Urinary bladder (tissue), 3 donors: ENCODE measurements at regions not wholly inside any gene's neighbourhood (a gene's known extent, or its start where the extent isn't known, plus 50 kb on each side); places are given as distances from the start of the nearest gene placed in this dataset.
"Not testable (repeated sequence)": the region's sequence is repeated elsewhere in the genome, so short reads cannot be mapped to it uniquely, and the experiment has no call there.

Source experiments
- DNase-seq: peaks from one replicate; pipeline ENCODE4 v3.0.0-alpha.2; 2015; ENCODE audit errors: extremely low spot score
- H3K27ac ChIP-seq: one replicate; pipeline ENCODE4 v1.5.1; 2013; ENCODE audit warnings: low read depth, mild to moderate bottlenecking, moderate library complexity
- H3K36me3 ChIP-seq: one replicate; pipeline ENCODE4 v1.6.1; 2013; ENCODE audit warnings: mild to moderate bottlenecking, moderate library complexity; ENCODE audit not compliant: insufficient read depth
- H3K4me1 ChIP-seq: one replicate; pipeline ENCODE4 v1.6.1; 2013; ENCODE audit warnings: mild to moderate bottlenecking, moderate library complexity; ENCODE audit not compliant: insufficient read depth
- H3K4me3 ChIP-seq: one replicate; pipeline ENCODE4 v1.5.1; 2013; ENCODE audit warnings: low read depth, low read length
- WGBS: extraction: QIAGEN DNeasy Blood & Tissue Kit; methylation state at CpG from one replicate; pipeline ENCODE4 v1.1.7; 2013; 5-methylcytosine and 5-hydroxymethylcytosine counted together
- donor health status: healthy with polysubstance abuse.
- donor health status: healthy.

GRCh38 chr9:115690786-115691496 is 462.6 kb upstream of the PAPPA start:
- no peak overlapping the region for H3K4me3 ChIP-seq
- no peaks in the 10 kb centered on the region for H3K36me3 ChIP-seq
- 72% methylated on average over 5 of the region's 5 CpGs for WGBS
- H3K27ac ChIP-seq = no peak overlapping the region
- H3K4me1 ChIP-seq = no peaks in the 10 kb centered on the region
- DNase-seq = no peak

- H3K4me3 ChIP-seq = no peak overlapping the region
- H3K36me3 ChIP-seq = no peaks in the 10 kb centered on the region
- WGBS = 87% methylated on average over 3 of the region's 3 CpGs
- H3K4me1 ChIP-seq = no peaks in the 10 kb centered on the region
- H3K27ac ChIP-seq = no peak overlapping the region
- no peak for DNase-seq
These were observed 461.9 kb upstream of the PAPPA start for GRCh38 chr9:115691693-115692092.

DNA sequence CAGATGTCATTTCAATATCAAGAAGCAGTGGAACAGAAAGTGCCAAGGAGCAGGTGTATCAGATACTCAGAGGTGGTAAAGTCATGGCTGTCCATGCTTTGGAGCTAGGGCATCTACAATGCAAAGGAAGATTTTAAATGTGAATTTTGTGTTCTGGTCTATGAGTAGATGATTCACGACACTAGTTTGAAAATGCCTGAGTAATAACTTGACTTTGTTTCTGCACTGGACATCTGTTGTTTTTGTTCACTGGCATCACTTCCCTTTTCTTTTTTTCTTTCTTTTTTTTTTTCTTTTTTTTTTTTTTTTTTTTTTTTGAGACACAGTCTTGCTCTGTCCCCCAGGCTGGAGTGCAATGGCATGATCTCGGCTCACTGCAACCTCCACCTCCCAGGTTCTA is 460.7 kb upstream of the PAPPA start:
- not testable (repeated sequence) for DNase-seq

GRCh38 chr9:115694014-115694413 is 459.6 kb upstream of the PAPPA start:
- Histone ChIP-seq H3K4me1 (no peaks in the 10 kb centered on the region), H3K36me3 (no peaks in the 10 kb centered on the region), H3K4me3 (no peak overlapping the region), H3K27ac (no peak overlapping the region)
- 41% methylated on average over 2 of the region's 2 CpGs for WGBS
- DNase-seq = no peak

More for the DNA sequence above, 460.7 kb upstream of the PAPPA start:
- not testable (repeated sequence) for H3K36me3 ChIP-seq, H3K4me3 ChIP-seq, H3K4me1 ChIP-seq, H3K27ac ChIP-seq
- 84% methylated on average over 2 of the region's 2 CpGs for WGBS

- no peaks in the 10 kb centered on the region for H3K4me1 ChIP-seq
- no peak overlapping the region for H3K27ac ChIP-seq
- no peak overlapping the region for H3K4me3 ChIP-seq
- H3K36me3 ChIP-seq = no peaks in the 10 kb centered on the region
- DNase-seq = no peak
These were observed 458.6 kb upstream of the PAPPA start for GRCh38 chr9:115694991-115695390.

DNA sequence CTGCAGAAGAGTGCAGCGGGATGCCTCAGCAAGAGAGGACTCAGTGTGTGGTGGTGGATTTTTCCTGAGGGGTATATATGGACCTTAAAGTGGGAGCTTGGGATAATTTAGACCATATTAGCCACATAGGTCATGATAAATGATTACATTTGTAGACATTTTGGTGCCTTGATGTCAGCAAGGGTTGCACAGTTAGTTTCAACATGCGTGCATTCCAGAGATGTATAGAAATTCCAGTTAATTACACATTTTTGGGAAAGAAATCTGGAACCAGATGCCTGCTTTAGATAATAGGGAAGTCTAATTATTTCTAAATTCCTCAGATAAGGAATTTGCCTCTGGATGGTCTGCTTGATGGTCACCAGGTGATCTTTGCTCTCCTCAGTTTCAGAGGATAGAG is 440.6 kb upstream of the PAPPA start:
- 86% methylated on average over 2 of the region's 2 CpGs for WGBS
- Histone ChIP-seq H3K4me1 (no peaks in the 10 kb centered on the region), H3K36me3 (no peaks in the 10 kb centered on the region), H3K4me3 (no peak overlapping the region), H3K27ac (no peak overlapping the region)
- DNase-seq = no peak

DNA sequence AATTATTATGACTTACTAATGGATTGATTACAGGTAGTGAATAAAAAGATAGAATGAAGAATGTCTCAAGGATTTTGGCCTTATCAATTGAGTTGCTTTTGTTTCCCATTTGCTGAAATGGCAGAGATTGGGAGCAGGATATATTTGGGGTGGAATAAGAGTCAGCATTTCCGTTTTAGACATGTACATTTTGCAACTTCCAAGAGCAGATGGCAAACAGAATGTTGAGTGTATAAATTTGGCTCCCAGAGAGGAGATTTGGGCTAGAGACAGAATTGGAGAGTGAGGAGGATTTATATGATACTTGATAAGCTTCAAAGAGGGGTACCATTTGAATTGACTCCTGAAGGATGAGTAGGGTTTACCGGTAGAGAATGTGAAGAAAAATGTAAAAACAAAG is 437.9 kb upstream of the PAPPA start:
- DNase-seq = no peak
- H3K4me1 ChIP-seq = no peaks in the 10 kb centered on the region
- no peak overlapping the region for H3K27ac ChIP-seq
- WGBS = 63% methylated on average over 2 of the region's 2 CpGs
- no peaks in the 10 kb centered on the region for H3K36me3 ChIP-seq
- H3K4me3 ChIP-seq = no peak overlapping the region

DNA sequence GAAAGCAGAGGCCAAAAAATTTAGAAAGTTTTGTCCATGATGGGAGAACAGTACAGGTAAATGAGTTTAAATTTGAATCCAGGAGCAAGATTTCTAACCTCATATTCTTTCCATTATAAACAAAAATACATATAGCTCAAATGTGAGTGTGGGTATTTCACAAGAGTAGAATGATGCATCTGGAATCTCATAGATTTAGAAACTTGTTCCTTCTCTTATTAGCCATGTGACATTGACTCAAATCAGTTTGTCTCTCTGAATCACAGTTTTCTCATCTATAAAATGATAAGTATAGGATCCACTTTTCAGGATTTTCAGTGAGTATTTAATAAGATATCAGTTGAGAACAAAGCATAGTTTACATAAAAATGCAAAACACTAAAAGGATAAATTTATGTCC is 436.3 kb upstream of the PAPPA start:
- H3K4me1 ChIP-seq = no peaks in the 10 kb centered on the region
- no peak overlapping the region for H3K27ac ChIP-seq
- H3K36me3 ChIP-seq = no peaks in the 10 kb centered on the region
- no peak for DNase-seq
- no peak overlapping the region for H3K4me3 ChIP-seq

GRCh38 chr9:115717711-115718173 is 435.8 kb upstream of the PAPPA start:
- Histone ChIP-seq H3K36me3 (no peaks in the 10 kb centered on the region), H3K27ac (no peak overlapping the region), H3K4me1 (no peaks in the 10 kb centered on the region), H3K4me3 (no peak overlapping the region)
- DNase-seq = no peak
- WGBS = 86% methylated on average over 1 of the region's 1 CpG

GRCh38 chr9:115730396-115730795 is 423.2 kb upstream of the PAPPA start:
- Histone ChIP-seq H3K27ac (no peak overlapping the region), H3K36me3 (no peaks in the 10 kb centered on the region), H3K4me3 (no peak overlapping the region), H3K4me1 (no peaks in the 10 kb centered on the region)
- WGBS = 79% methylated on average over 4 of the region's 4 CpGs
- no peak for DNase-seq

GRCh38 chr9:115730845-115731244 is 422.7 kb upstream of the PAPPA start:
- 69% methylated on average over 1 of the region's 1 CpG for WGBS
- Histone ChIP-seq H3K4me3 (no peak overlapping the region), H3K36me3 (no peaks in the 10 kb centered on the region), H3K27ac (no peak overlapping the region), H3K4me1 (no peaks in the 10 kb centered on the region)
- no peak for DNase-seq

DNA sequence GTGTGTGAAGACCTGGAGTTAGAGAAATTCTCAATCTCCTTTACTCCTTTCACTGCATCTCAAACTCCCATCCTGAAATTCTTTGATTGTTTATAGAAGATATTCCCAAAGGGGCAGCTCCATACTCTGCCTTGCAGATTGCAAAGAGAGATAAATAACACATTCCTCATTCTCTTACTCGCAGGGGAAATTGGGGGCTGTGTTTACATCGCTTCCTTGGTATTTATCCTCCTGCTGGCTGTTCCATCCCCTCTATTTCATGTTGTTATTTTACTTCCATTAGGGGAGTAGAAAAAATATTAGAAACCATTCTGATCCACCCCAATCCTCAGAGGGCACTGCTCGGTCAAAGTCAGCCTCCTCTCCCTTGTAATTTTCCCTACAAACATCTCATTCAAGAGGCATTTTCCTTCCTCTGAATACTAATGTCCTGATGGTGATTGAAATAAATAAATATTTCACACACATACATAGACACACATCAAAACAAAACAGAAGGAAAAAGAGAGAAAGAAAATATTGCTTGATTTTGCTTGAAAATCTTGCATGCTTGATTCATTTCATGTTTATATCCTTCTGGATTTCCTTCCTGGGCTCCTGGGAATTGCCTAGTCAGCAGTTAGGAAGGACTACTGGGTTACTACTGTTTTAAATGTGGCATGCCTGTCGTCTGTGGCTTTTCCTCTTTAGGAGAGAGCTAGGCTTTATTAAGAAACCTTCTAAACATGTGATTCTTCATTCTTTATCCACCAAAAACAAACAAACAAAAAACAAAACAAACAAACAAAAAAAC is 420.1 kb upstream of the PAPPA start:
- no peak for DNase-seq
- WGBS = 27% methylated on average over 4 of the region's 4 CpGs
- Histone ChIP-seq H3K4me1 (no peaks in the 10 kb centered on the region), H3K4me3 (no peak overlapping the region), H3K27ac (no peak overlapping the region), H3K36me3 (no peaks in the 10 kb centered on the region)

- Histone ChIP-seq H3K27ac (no peak overlapping the region), H3K36me3 (no peaks in the 10 kb centered on the region), H3K4me3 (no peak overlapping the region), H3K4me1 (no peaks in the 10 kb centered on the region)
- 72% methylated on average over 7 of the region's 7 CpGs for WGBS
- DNase-seq = no peak
These were observed 414.3 kb upstream of the PAPPA start for GRCh38 chr9:115739096-115739875.

- 52% methylated on average over 1 of the region's 1 CpG for WGBS
- H3K4me3 ChIP-seq = no peak overlapping the region
- H3K27ac ChIP-seq = no peak overlapping the region
- no peak for DNase-seq
- H3K4me1 ChIP-seq = no peaks in the 10 kb centered on the region
- no peaks in the 10 kb centered on the region for H3K36me3 ChIP-seq
These were observed 412.6 kb upstream of the PAPPA start for GRCh38 chr9:115740986-115741385.
